SK-N-SH treated with all-trans-retinoic acid at 6 μM for 48 hours (cell line): ENCODE measurements at regions not wholly inside any gene's neighbourhood (a gene's known extent, or its start where the extent isn't known, plus 50 kb on each side); places are given as distances from the start of the nearest gene placed in this dataset.

Experiments
- BACH2 ChIP-seq: fragments of 250-450 bp; sonication (Bioruptor Pico); IDR thresholded peaks from 2 replicates; pipeline ENCODE4 v1.9.0; 2021; ENCODE audit warnings: mild to moderate bottlenecking, borderline replicate concordance
- ISL1 ChIP-seq: fragments of 250-450 bp; sonication (Bioruptor Pico); IDR thresholded peaks from 2 replicates; pipeline ENCODE4 v2.1.2; 2022; ENCODE audit warnings: mild to moderate bottlenecking, moderate library complexity
- PATZ1 ChIP-seq: fragments of 250-450 bp; sonication (Bioruptor Pico); IDR thresholded peaks from 2 replicates; pipeline ENCODE4 v1.8.0; 2020; ENCODE audit warnings: mild to moderate bottlenecking, moderate library complexity, borderline replicate concordance
- TOX ChIP-seq: fragments of 250-450 bp; sonication (Bioruptor Pico); IDR thresholded peaks from 2 replicates; pipeline ENCODE4 v1.8.0; 2021; ENCODE audit warnings: mild to moderate bottlenecking, moderate library complexity, borderline replicate concordance
- ZFP3 ChIP-seq: fragments of 250-450 bp; sonication (Bioruptor Pico); IDR thresholded peaks from 2 replicates; pipeline ENCODE4 v1.5.0; 2020; ENCODE audit warnings: mild to moderate bottlenecking, moderate library complexity
- ZFP30 ChIP-seq: fragments of 450-650 bp; formaldehyde crosslinking; IDR thresholded peaks from 2 replicates; pipeline ENCODE4 v1.5.0; 2022; ENCODE audit warnings: mild to moderate bottlenecking, moderate library complexity
- ZNF565 ChIP-seq: fragments of 450-650 bp; formaldehyde crosslinking; conservative IDR thresholded peaks from 2 replicates; pipeline ENCODE4 v1.5.0; 2020; ENCODE audit warnings: low read depth, mild to moderate bottlenecking, moderate library complexity
- ZNF70 ChIP-seq: fragments of 450-650 bp; formaldehyde crosslinking; IDR thresholded peaks from 2 replicates; pipeline ENCODE4 v1.5.0; 2020; ENCODE audit warnings: mild to moderate bottlenecking, moderate library complexity

- TF ChIP-seq ISL1 (no peak), TOX (no peak), ZFP3 (CRISPR knock-in tag) (no peak), ZNF565 (CRISPR knock-in tag) (no peak), PATZ1 (CRISPR knock-in tag) (no peak), ZFP30 (CRISPR knock-in tag) (no peak), ZNF70 (CRISPR knock-in tag) (no peak), BACH2 (no peak)
Measured at GRCh38 chr6:22357724-22358189, 60.9 kb upstream of the PRL start.
